ENCODE measurements at regions not wholly inside any gene's neighbourhood (a gene's known extent, or its start where the extent isn't known, plus 50 kb on each side); places are given as distances from the start of the nearest gene placed in this dataset.

GRCh38 chrX:26927419-26927818 lies 535.7 kb downstream of the PPP4R3C start:
- Histone ChIP-seq H3K4me1 (ENCODE audit: low read depth, poor library complexity, severe bottlenecking) (no peaks in the 10 kb centered on the region), H3K9ac (no peak overlapping the region), H3K27me3 (ENCODE audit: insufficient read depth, low read depth) (no peaks in the 10 kb centered on the region), H3K27ac (no peak overlapping the region), H4K20me1 (ENCODE audit: insufficient read depth) (no peaks in the 10 kb centered on the region), H3K4me2 (no peak overlapping the region), H2AFZ (ENCODE audit: low read depth) (no peak overlapping the region), H3K4me3 (IDR thresholded peaks at IDR 0.05; ENCODE audit: insufficient read depth, low read depth, low read length) (no peak overlapping the region), H3K36me3 (ENCODE audit: insufficient read depth) (no peaks in the 10 kb centered on the region), H3K79me2 (ENCODE audit: insufficient read depth, low read depth) (no peaks in the 10 kb centered on the region)
- TF ChIP-seq, protein P1, sequence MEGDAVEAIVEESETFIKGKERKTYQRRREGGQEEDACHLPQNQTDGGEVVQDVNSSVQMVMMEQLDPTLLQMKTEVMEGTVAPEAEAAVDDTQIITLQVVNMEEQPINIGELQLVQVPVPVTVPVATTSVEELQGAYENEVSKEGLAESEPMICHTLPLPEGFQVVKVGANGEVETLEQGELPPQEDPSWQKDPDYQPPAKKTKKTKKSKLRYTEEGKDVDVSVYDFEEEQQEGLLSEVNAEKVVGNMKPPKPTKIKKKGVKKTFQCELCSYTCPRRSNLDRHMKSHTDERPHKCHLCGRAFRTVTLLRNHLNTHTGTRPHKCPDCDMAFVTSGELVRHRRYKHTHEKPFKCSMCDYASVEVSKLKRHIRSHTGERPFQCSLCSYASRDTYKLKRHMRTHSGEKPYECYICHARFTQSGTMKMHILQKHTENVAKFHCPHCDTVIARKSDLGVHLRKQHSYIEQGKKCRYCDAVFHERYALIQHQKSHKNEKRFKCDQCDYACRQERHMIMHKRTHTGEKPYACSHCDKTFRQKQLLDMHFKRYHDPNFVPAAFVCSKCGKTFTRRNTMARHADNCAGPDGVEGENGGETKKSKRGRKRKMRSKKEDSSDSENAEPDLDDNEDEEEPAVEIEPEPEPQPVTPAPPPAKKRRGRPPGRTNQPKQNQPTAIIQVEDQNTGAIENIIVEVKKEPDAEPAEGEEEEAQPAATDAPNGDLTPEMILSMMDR (conservative IDR thresholded peaks at IDR 0.05; ENCODE audit: low read depth, low read length): no peak

- H2AFZ ChIP-seq (ENCODE audit: low read depth): no peak overlapping the region
- no peaks in the 10 kb centered on the region for H3K36me3 ChIP-seq (ENCODE audit: insufficient read depth)
- H3K4me1 ChIP-seq (ENCODE audit: low read depth, poor library complexity, severe bottlenecking): no peaks in the 10 kb centered on the region
- no peak overlapping the region for H3K4me2 ChIP-seq
- H3K79me2 ChIP-seq (ENCODE audit: insufficient read depth, low read depth): no peaks in the 10 kb centered on the region
- TF ChIP-seq, protein P1 (conservative IDR thresholded peaks at IDR 0.05; ENCODE audit: low read depth, low read length): no peak
- H3K9ac ChIP-seq: no peak overlapping the region
- H4K20me1 ChIP-seq (ENCODE audit: insufficient read depth): no peaks in the 10 kb centered on the region
- no peaks in the 10 kb centered on the region for H3K27me3 ChIP-seq (ENCODE audit: insufficient read depth, low read depth)
- H3K27ac ChIP-seq: no peak overlapping the region
- H3K4me3 ChIP-seq (IDR thresholded peaks at IDR 0.05; ENCODE audit: insufficient read depth, low read depth, low read length): no peak overlapping the region
Observed at GRCh38 chrX:26925088-26925487, 538.1 kb downstream of the PPP4R3C start.

DNA sequence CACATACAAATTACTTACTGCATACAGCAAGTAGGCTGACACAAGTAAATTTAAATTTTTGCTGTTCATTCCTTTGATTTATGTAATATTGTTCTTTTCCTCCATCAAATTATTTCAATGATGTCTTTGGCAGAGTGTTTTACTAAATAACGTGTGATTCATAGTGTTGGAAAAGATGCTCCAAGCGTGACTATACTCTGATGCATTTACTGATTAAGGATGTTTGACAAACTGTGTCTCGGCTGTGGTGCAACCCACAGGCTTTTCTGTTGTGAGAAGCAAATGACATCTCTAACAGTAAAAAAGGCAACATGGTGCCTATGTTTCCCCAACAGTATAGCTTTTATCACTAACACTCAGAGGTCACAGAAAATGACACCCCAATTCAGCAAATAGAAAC lies 540.9 kb downstream of the PPP4R3C start:
- Histone ChIP-seq H3K36me3 (ENCODE audit: insufficient read depth) (no peaks in the 10 kb centered on the region), H3K79me2 (ENCODE audit: insufficient read depth, low read depth) (no peaks in the 10 kb centered on the region), H3K27me3 (ENCODE audit: insufficient read depth, low read depth) (no peaks in the 10 kb centered on the region), H4K20me1 (ENCODE audit: insufficient read depth) (no peaks in the 10 kb centered on the region), H3K4me3 (IDR thresholded peaks at IDR 0.05; ENCODE audit: insufficient read depth, low read depth, low read length) (no peak overlapping the region), H3K4me1 (ENCODE audit: low read depth, poor library complexity, severe bottlenecking) (no peaks in the 10 kb centered on the region), H2AFZ (ENCODE audit: low read depth) (no peak overlapping the region), H3K9ac (no peak overlapping the region), H3K27ac (no peak overlapping the region), H3K4me2 (no peak overlapping the region)
- TF ChIP-seq, protein P1 (conservative IDR thresholded peaks at IDR 0.05; ENCODE audit: low read depth, low read length): no peak

DNA sequence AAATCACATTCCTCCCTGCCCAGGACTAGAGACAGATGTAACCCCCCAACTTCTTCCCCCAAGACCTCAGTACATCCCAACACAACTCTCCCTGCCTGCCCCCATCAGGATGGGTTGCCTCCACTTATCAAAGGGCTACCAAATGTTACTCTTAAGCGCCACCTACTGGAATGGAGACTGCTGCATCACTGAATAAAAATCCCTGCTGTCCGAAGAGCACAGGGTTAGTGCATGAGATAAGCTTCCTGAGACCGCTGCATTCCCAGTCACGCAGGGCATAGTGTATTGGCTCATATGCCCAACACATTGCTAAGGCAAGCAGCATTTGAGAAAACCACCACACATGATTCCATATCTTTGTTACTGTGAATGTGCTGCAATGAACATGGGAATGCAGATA lies 544.5 kb downstream of the PPP4R3C start:
- TF ChIP-seq, protein P1 (conservative IDR thresholded peaks at IDR 0.05; ENCODE audit: low read depth, low read length): peak; percentile 30; the same call in 1 of the 2 replicates
- no peak overlapping the region for H3K4me2 ChIP-seq
- H3K27me3 ChIP-seq (ENCODE audit: insufficient read depth, low read depth): no peaks in the 10 kb centered on the region
- no peaks in the 10 kb centered on the region for H3K79me2 ChIP-seq (ENCODE audit: insufficient read depth, low read depth)
- no peaks in the 10 kb centered on the region for H4K20me1 ChIP-seq (ENCODE audit: insufficient read depth)
- H3K27ac ChIP-seq: no peak overlapping the region
- no peak overlapping the region for H3K4me3 ChIP-seq (IDR thresholded peaks at IDR 0.05; ENCODE audit: insufficient read depth, low read depth, low read length)
- H3K9ac ChIP-seq: no peak overlapping the region
- no peaks in the 10 kb centered on the region for H3K36me3 ChIP-seq (ENCODE audit: insufficient read depth)
- H2AFZ ChIP-seq (ENCODE audit: low read depth): no peak overlapping the region
- no peaks in the 10 kb centered on the region for H3K4me1 ChIP-seq (ENCODE audit: low read depth, poor library complexity, severe bottlenecking)
